K562 (cell line): ENCODE measurements at regions not wholly inside any gene's neighbourhood (a gene's known extent, or its start where the extent isn't known, plus 50 kb on each side); places are given as distances from the start of the nearest gene placed in this dataset.
A peak's percentile ranks its signal among the peaks of the same experiment; 100 is the strongest.

Experiments
- ATAC-seq: fragments of 200-7000 bp; cut with Tn5 transposase; 3 replicates; pipeline ENCODE4 v1.9.1; 2020; ENCODE audit warnings: moderate library complexity
- BruUV-seq: library from RNA; stranded (reverse); fragments of 400-500 nt; replicated peaks from 2 replicates; lab custom pipeline; 2021; lab: Mats Ljungman, UMichigan
- CTCF ChIA-PET: fragments of 300-600 bp; formaldehyde crosslinking; extraction: SDS; loops from one replicate; lab custom pipeline; 2021; ENCODE audit warnings: low intra/inter-chr PET ratio; lab: Yijun Ruan, JAX
- POLR2A ChIA-PET: fragments of 300-600, 350-650 bp; sonication (Branson Sonifier 250); formaldehyde crosslinking; extraction: SDS; loops from one replicate; lab custom pipeline; 2021; ENCODE audit warnings: antibody characterized with exemption, inconsistent platforms; lab: Yijun Ruan, JAX
- DNase-seq, 4 experiments: peaks; one replicate each; pipeline versions ENCODE4 v3.0.0 to v3.0.0-alpha.2; 2011 to 2018; ENCODE audit warnings: low spot score in 3 of 4, mixed read lengths in 3 of 4; ENCODE audit errors: extremely low read depth in 1 of 4
- FAIRE-seq: peaks from 2 replicates; lab custom pipeline; 2011; peaks lifted over from hg19 to GRCh38; lab: Jason Lieb, UNC
- H2AFZ ChIP-seq: 2 replicates; pipeline ENCODE4 v1.6.0; 2011; ENCODE audit warnings: low read depth, low read length, control low read depth, inconsistent platforms
- H3K27ac ChIP-seq: fragments of 200-600 bp; 3 replicates; pipeline ENCODE4 v1.8.0; 2011; ENCODE audit warnings: low read depth, mild to moderate bottlenecking, control low read depth, inconsistent platforms, low read length, moderate library complexity, mixed read lengths; ENCODE audit errors: extremely low read depth
- H3K27me3 ChIP-seq, 2 experiments: fragments of 300-600 bp in 1 of 2; 2 replicates in 1 of 2; 3 replicates in 1 of 2; pipeline versions ENCODE4 v1.6.0 to v1.8.0; 2011; ENCODE audit warnings: inconsistent platforms in 2 of 2, low read length in 2 of 2, mild to moderate bottlenecking in 1 of 2, mixed read lengths in 1 of 2, moderate library complexity in 1 of 2; ENCODE audit not compliant: control insufficient read depth in 2 of 2, insufficient read depth in 2 of 2
- H3K36me3 ChIP-seq: fragments of 300-600 bp; 3 replicates; pipeline ENCODE4 v1.8.0; 2011; ENCODE audit warnings: mild to moderate bottlenecking, low read length, inconsistent platforms; ENCODE audit not compliant: control insufficient read depth, insufficient read depth
- H3K4me1 ChIP-seq, 2 experiments: fragments of 200-600 bp in 1 of 2; replicated peaks in 1 of 2; 2 replicates in 1 of 2; 3 replicates in 1 of 2; pipeline versions ENCODE4 v1.5.1 to v1.8.0; 2011; ENCODE audit warnings: inconsistent platforms in 2 of 2, low read length in 2 of 2, mild to moderate bottlenecking in 1 of 2, mixed read lengths in 1 of 2, moderate library complexity in 1 of 2; ENCODE audit not compliant: control insufficient read depth in 2 of 2, insufficient read depth in 2 of 2
- H3K4me2 ChIP-seq: 2 replicates; pipeline ENCODE4 v1.6.1; 2011; ENCODE audit warnings: low read length, control low read depth, inconsistent platforms, mixed read lengths; ENCODE audit not compliant: insufficient read depth
- H3K4me3 ChIP-seq: fragments of 200-600 bp; sonication (generic), shearing (Covaris generic); 2 replicates; pipeline ENCODE4 v1.5.1; 2016; ENCODE audit warnings: control low read depth, inconsistent platforms
- H3K79me2 ChIP-seq: fragments of 200-600 bp; 3 replicates; pipeline ENCODE4 v1.8.0; 2011; ENCODE audit warnings: low read length, inconsistent platforms; ENCODE audit not compliant: control insufficient read depth, insufficient read depth
- H3K9ac ChIP-seq, 2 experiments: 2 replicates each; pipeline versions ENCODE4 v1.6.0 to v1.6.1; 2011; ENCODE audit warnings: low read depth in 2 of 2, low read length in 2 of 2, control low read depth in 1 of 2, inconsistent platforms in 1 of 2, mild to moderate bottlenecking in 1 of 2, mixed read lengths in 1 of 2; ENCODE audit not compliant: insufficient read depth in 1 of 2
- H3K9me1 ChIP-seq: one replicate; pipeline ENCODE4 v1.6.0; 2011; ENCODE audit warnings: inconsistent platforms, mild to moderate bottlenecking, low read length, moderate library complexity; ENCODE audit not compliant: control insufficient read depth, insufficient read depth
- H3K9me3 ChIP-seq: replicated peaks from 2 replicates; pipeline ENCODE4 v1.5.1; 2011; ENCODE audit warnings: low read depth, low read length, inconsistent platforms; ENCODE audit not compliant: control insufficient read depth, insufficient read depth
- H4K20me1 ChIP-seq: replicated peaks from 2 replicates; pipeline ENCODE4 v1.6.1; 2011; ENCODE audit warnings: low read length, inconsistent platforms, mixed read lengths; ENCODE audit not compliant: control insufficient read depth, insufficient read depth
- BCOR ChIP-seq: fragments of 450-650 bp; IDR thresholded peaks from 2 replicates; pipeline ENCODE4 v1.6.1; 2016
- CHD2 ChIP-seq: IDR thresholded peaks from 2 replicates; pipeline ENCODE4 v1.6.1; 2011; ENCODE audit warnings: low read depth, low read length
- KDM1A ChIP-seq, 2 experiments: fragments of 450-650 bp; IDR thresholded peaks; 2 replicates each; pipeline ENCODE4 v1.6.1; 2016; ENCODE audit warnings: mild to moderate bottlenecking in 2 of 2
- PBX2 ChIP-seq, 2 experiments: IDR thresholded peaks in 1 of 2; conservative IDR thresholded peaks in 1 of 2; 2 replicates each; pipeline ENCODE4 v1.6.1; 2016; ENCODE audit warnings: low read depth in 2 of 2, mild to moderate bottlenecking in 1 of 2, missing compliant biosample characterization in 1 of 2, missing genetic modification characterization in 1 of 2, moderate library complexity in 1 of 2
- RBM25 ChIP-seq: fragments of 200-400 bp; formaldehyde crosslinking; IDR thresholded peaks from 2 replicates; pipeline ENCODE4 v1.6.1; 2018; ENCODE audit warnings: low read length, low read depth, moderate library complexity; ENCODE audit not compliant: severe bottlenecking
- ZNF146 ChIP-seq: IDR thresholded peaks from one replicate; pipeline ENCODE4 v1.6.1; 2018; ENCODE audit warnings: missing compliant biosample characterization; ENCODE audit not compliant: unreplicated experiment
- WGBS: fragments of 100-300 bp; shearing (Covaris generic); methylation state at CpG from one replicate; pipeline ENCODE4 v1.1.6; 2016; ENCODE audit warnings: low coverage, mixed read lengths; ENCODE audit not compliant: insufficient coverage; ENCODE audit errors: missing lambda C conversion rate; 5-methylcytosine and 5-hydroxymethylcytosine counted together
- in situ Hi-C: fragments of 300-500 bp; cut with MboI; formaldehyde crosslinking; loops from 4 replicates; pipeline ENCODE4 v1.15.0; 2018; ENCODE audit warnings: inconsistent platforms, mixed read lengths
- intact Hi-C: fragments of 100-400 bp; cut with micrococcal nuclease; formaldehyde crosslinking; loops from 2 replicates; pipeline ENCODE4 v1.14.2; 2022

GRCh38 chr2:217067787-217068186 is 207.9 kb upstream of the TNP1 start:
- H3K4me2 ChIP-seq = no peak overlapping the region
- 56% methylated on average over 6 of the region's 6 CpGs for WGBS
- no peak for FAIRE-seq
- no peaks in the 10 kb centered on the region for H3K36me3 ChIP-seq
- no peak overlapping the region for H3K9ac ChIP-seq
- no peak overlapping the region for H2AFZ ChIP-seq
- H3K79me2 ChIP-seq = no peaks in the 10 kb centered on the region
- no peak for ATAC-seq
- H3K27ac ChIP-seq = no peak overlapping the region
- no peak for DNase-seq
- CTCF ChIA-PET = no interaction called here
- H3K27me3 ChIP-seq = no peaks in the 10 kb centered on the region
- peaks cover 3 to 4% of the 10 kb centered on the region in 2 experiments; a peak in 1 of 5 replicates for H3K4me1 ChIP-seq
- in situ Hi-C loops (no loop called here), intact Hi-C loops (no loop called here)
- POLR2A ChIA-PET = no interaction called here
- no peaks in the 10 kb centered on the region for H4K20me1 ChIP-seq
- H3K4me3 ChIP-seq = no peak overlapping the region
- no peaks in the 10 kb centered on the region for H3K9me3 ChIP-seq
- peak; percentile 49; the same call in 1 of the 2 replicates for TF ChIP-seq BCOR
- TF ChIP-seq RBM25 = peak; percentile 36
- TF ChIP-seq ZNF146 (CRISPR knock-in tag) = peak; percentile 96
- TF ChIP-seq CHD2 = no peak
- peak in 1 of 2 experiments; percentile 63; a peak in 1 of 4 replicates for TF ChIP-seq KDM1A (IDR thresholded peaks at IDR 0.05)
- no TSS peak for BruUV-seq
- H3K9me1 ChIP-seq = no peaks in the 10 kb centered on the region

- no peaks in the 10 kb centered on the region for H3K9me3 ChIP-seq
- H3K4me2 ChIP-seq = no peak overlapping the region
- no peak for DNase-seq
- H3K36me3 ChIP-seq = no peaks in the 10 kb centered on the region
- H3K27ac ChIP-seq = no peak overlapping the region
- H3K4me3 ChIP-seq = no peak overlapping the region
- intact Hi-C loops = no loop called here
- TF ChIP-seq PBX2 (CRISPR knock-in tag; IDR thresholded peaks at IDR 0.05; ENCODE audit: low read depth) (no peak), PBX2 (tag; conservative IDR thresholded peaks at IDR 0.05; ENCODE audit: low read depth) (no peak)
- ChIA-PET CTCF (no interaction called here), POLR2A (no interaction called here)
- no peak for FAIRE-seq
- peaks cover 3 to 4% of the 10 kb centered on the region in 2 experiments; a peak in 1 of 5 replicates for H3K4me1 ChIP-seq
- in situ Hi-C loops = no loop called here
- BruUV-seq = no TSS peak
- no peak overlapping the region for H3K9ac ChIP-seq
- ATAC-seq = no peak
- no peaks in the 10 kb centered on the region for H3K79me2 ChIP-seq
- no peak overlapping the region for H2AFZ ChIP-seq
- H3K9me1 ChIP-seq = no peaks in the 10 kb centered on the region
- no peaks in the 10 kb centered on the region for H4K20me1 ChIP-seq
- no peaks in the 10 kb centered on the region for H3K27me3 ChIP-seq
- 59% methylated on average over 11 of the region's 21 CpGs for WGBS
Observed at GRCh38 chr2:217066510-217067270, 206.8 kb upstream of the TNP1 start.
